HepG2 (cell line): ENCODE measurements at regions not wholly inside any gene's neighbourhood (a gene's known extent, or its start where the extent isn't known, plus 50 kb on each side); places are given as distances from the start of the nearest gene placed in this dataset.

Experiments
- ATAC-seq: fragments of 200-7000 bp; cut with Tn5 transposase; 3 replicates; pipeline ENCODE4 v1.9.1; 2020; ENCODE audit warnings: mild to moderate bottlenecking, moderate library complexity
- BruUV-seq: library from RNA; stranded (reverse); fragments of 400-500 nt; replicated peaks from 2 replicates; lab custom pipeline; 2021; lab: Mats Ljungman, UMichigan
- CTCF ChIA-PET: fragments of 300-600 bp; formaldehyde crosslinking; extraction: SDS; loops from one replicate; lab custom pipeline; 2021; ENCODE audit warnings: low total read pairs, inconsistent platforms, low intra/inter-chr PET ratio; lab: Yijun Ruan, JAX
- POLR2A ChIA-PET: fragments of 350-600 bp; sonication (Branson Sonifier 250); formaldehyde crosslinking; loops from one replicate; lab custom pipeline; 2020; ENCODE audit warnings: antibody characterized with exemption, inconsistent platforms; lab: Yijun Ruan, JAX
- DNase-seq: peaks from one replicate; pipeline ENCODE4 v3.0.0-alpha.2; 2015; ENCODE audit warnings: low spot score
- FAIRE-seq: peaks from 3 replicates; lab custom pipeline; 2011; peaks lifted over from hg19 to GRCh38; lab: Jason Lieb, UNC
- H2AFZ ChIP-seq: one replicate; pipeline ENCODE4 v1.6.1; 2011; ENCODE audit warnings: low read length, inconsistent platforms
- H3K27ac ChIP-seq: fragments of 300-600 bp; 3 replicates; pipeline ENCODE4 v1.8.0; 2011; ENCODE audit warnings: mixed run types, mild to moderate bottlenecking, mixed read lengths, low read length, inconsistent platforms; ENCODE audit not compliant: insufficient read depth; ENCODE audit errors: extremely low read length
- H3K27me3 ChIP-seq, 2 experiments: fragments of 200-600 bp in 1 of 2; 2 replicates in 1 of 2; 3 replicates in 1 of 2; pipeline versions ENCODE4 v1.6.0 to v1.8.0; 2011; ENCODE audit warnings: low read length in 2 of 2, mild to moderate bottlenecking in 2 of 2, moderate library complexity in 2 of 2, inconsistent platforms in 1 of 2; ENCODE audit not compliant: insufficient read depth in 2 of 2, control insufficient read depth in 1 of 2
- H3K36me3 ChIP-seq, 2 experiments: fragments of 200-600 bp in 1 of 2; replicated peaks in 1 of 2; 2 replicates in 1 of 2; 3 replicates in 1 of 2; pipeline versions ENCODE4 v1.5.1 to v1.8.0; 2011; ENCODE audit warnings: low read length in 2 of 2, inconsistent platforms in 1 of 2; ENCODE audit not compliant: insufficient read depth in 2 of 2, control insufficient read depth in 1 of 2
- H3K4me1 ChIP-seq: 2 replicates; pipeline ENCODE4 v1.5.1; 2012; ENCODE audit warnings: low read length, inconsistent platforms; ENCODE audit not compliant: insufficient read depth
- H3K4me2 ChIP-seq: 2 replicates; pipeline ENCODE4 v1.6.0; 2011; ENCODE audit warnings: low read depth, low read length, inconsistent platforms
- H3K4me3 ChIP-seq, 3 experiments: fragments of 200-600 bp in 1 of 3; sonication (generic), shearing (Covaris generic) in 1 of 3; replicated peaks in 1 of 3; 2 replicates each; pipeline ENCODE4 v1.5.1; 2011 to 2016; ENCODE audit warnings: low read length in 3 of 3, inconsistent platforms in 2 of 3, low read depth in 2 of 3, mild to moderate bottlenecking in 2 of 3, control low read depth in 1 of 3, mixed read lengths in 1 of 3; ENCODE audit not compliant: insufficient read depth in 1 of 3
- H3K79me2 ChIP-seq: one replicate; pipeline ENCODE4 v1.6.1; 2011; ENCODE audit warnings: low read length, inconsistent platforms; ENCODE audit not compliant: insufficient read depth
- H3K9ac ChIP-seq: 2 replicates; pipeline ENCODE4 v1.6.0; 2011; ENCODE audit warnings: mild to moderate bottlenecking, low read depth, low read length, inconsistent platforms; ENCODE audit not compliant: insufficient read depth
- H3K9me3 ChIP-seq: 2 replicates; pipeline ENCODE4 v1.5.1; 2012; ENCODE audit warnings: mild to moderate bottlenecking, low read length
- H4K20me1 ChIP-seq: 2 replicates; pipeline ENCODE4 v1.6.0; 2011; ENCODE audit warnings: inconsistent platforms, mild to moderate bottlenecking, low read length, moderate library complexity; ENCODE audit not compliant: insufficient read depth
- ATF7 ChIP-seq, 2 experiments: fragments of 450-650 bp in 1 of 2; sonication (generic) in 1 of 2; formaldehyde crosslinking in 1 of 2; IDR thresholded peaks; 2 replicates each; pipeline versions ENCODE4 v1.4.0 to v1.6.1; 2016 to 2020; ENCODE audit warnings: antibody characterized with exemption in 1 of 2, mild to moderate bottlenecking in 1 of 2, missing genetic modification reagents in 1 of 2
- CTCF ChIP-seq: sonication (generic); formaldehyde crosslinking; IDR thresholded peaks from 2 replicates; pipeline ENCODE4 v1.5.0; 2020; ENCODE audit warnings: mild to moderate bottlenecking, missing genetic modification reagents, moderate library complexity
- PBX2 ChIP-seq: IDR thresholded peaks from 2 replicates; pipeline ENCODE4 v1.6.1; 2016; ENCODE audit warnings: control low read depth
- ZHX1 ChIP-seq: sonication (generic); formaldehyde crosslinking; IDR thresholded peaks from 2 replicates; pipeline ENCODE4 v1.8.1; 2022; ENCODE audit warnings: low read depth, mild to moderate bottlenecking, missing genetic modification reagents
- ZNF879 ChIP-seq: sonication (generic); formaldehyde crosslinking; IDR thresholded peaks from 2 replicates; pipeline ENCODE4 v1.8.1; 2023; ENCODE audit warnings: missing genetic modification reagents
- WGBS: methylation state at CpG from one replicate; pipeline ENCODE4 v1.1.6; 2017; ENCODE audit warnings: low lambda C conversion rate; 5-methylcytosine and 5-hydroxymethylcytosine counted together
- in situ Hi-C: cut with HindIII; loops from 2 replicates; pipeline ENCODE4 v1.10.0; 2017; ENCODE audit warnings: low pct_unique_long_range_greater_than_20kb; ENCODE audit not compliant: extremely low pct_ligation_motif_present
- intact Hi-C: fragments of 100-400 bp; cut with micrococcal nuclease; formaldehyde crosslinking; loops from one replicate; pipeline ENCODE4 v1.10.0; 2022; ENCODE audit not compliant: unreplicated experiment

GRCh38 chr7:86094166-86094669 is 549.5 kb upstream of the GRM3 start:
- TF ChIP-seq ATF7 (IDR thresholded peaks at IDR 0.05) (peak; percentile 28; the same call in 1 of the 2 replicates), ATF7 (CRISPR knock-in tag; IDR thresholded peaks at IDR 0.05) (no peak), ZNF879 (CRISPR knock-in tag) (no peak), ZHX1 (CRISPR knock-in tag) (no peak), PBX2 (CRISPR knock-in tag) (no peak), CTCF (CRISPR knock-in tag) (no peak)
- POLR2A ChIA-PET, result no interaction called here

More at GRCh38 chr7:86094166-86094669, 549.5 kb upstream of the GRM3 start:
- Histone ChIP-seq H3K9ac (no peak overlapping the region), H3K4me3 (no peak overlapping the region), H3K36me3 (no peaks in the 10 kb centered on the region), H4K20me1 (no peaks in the 10 kb centered on the region), H3K27ac (no peak overlapping the region), H2AFZ (no peak overlapping the region), H3K4me1 (no peaks in the 10 kb centered on the region), H3K79me2 (no peaks in the 10 kb centered on the region), H3K27me3 (no peaks in the 10 kb centered on the region), H3K4me2 (no peak overlapping the region), H3K9me3 (peaks cover 8% of the 10 kb centered on the region)
- CTCF ChIA-PET, result no interaction called here
- intact Hi-C loops (no loop called here), in situ Hi-C loops (no loop called here)
- ATAC-seq, result no peak
- BruUV-seq, result no TSS peak
- DNase-seq, result no peak
- 0% methylated on average over 1 of the region's 1 CpG for WGBS
- no peak for FAIRE-seq
